ENCODE measurements at regions not wholly inside any gene's neighbourhood (a gene's known extent, or its start where the extent isn't known, plus 50 kb on each side); places are given as distances from the start of the nearest gene placed in this dataset.

DNA sequence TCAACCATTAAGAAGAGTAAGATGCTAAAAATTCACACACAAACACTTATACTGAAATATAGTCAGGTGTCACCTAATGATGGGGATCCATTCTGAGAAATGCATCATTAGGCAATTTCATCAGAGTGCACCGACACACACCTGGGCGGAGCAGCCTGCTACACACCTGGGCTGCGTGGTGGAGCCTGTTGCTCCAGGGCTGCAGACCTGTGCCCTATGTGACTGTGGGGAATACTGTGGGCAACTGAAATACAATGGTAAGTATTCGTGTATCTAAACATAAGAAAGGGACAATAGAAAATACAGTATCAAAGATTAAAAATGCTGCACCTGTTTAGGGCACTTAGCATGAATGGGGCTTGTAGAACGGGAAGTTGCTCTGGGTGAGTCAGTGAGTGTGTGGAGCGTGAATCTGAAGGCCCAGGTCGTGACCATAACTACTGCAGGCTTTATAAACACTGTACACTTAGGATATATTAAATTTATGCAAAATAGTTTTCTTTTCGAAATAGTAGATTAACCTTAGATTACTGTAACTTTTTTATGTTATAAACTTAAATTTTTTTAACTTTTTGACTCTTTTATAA is 124.4 kb upstream of the AFDN start:
- no peak for TF ChIP-seq ZC3H10 (CRISPR knock-in tag; IDR thresholded peaks at IDR 0.05)
- TF ChIP-seq SNAI2 (CRISPR knock-in tag; IDR thresholded peaks at IDR 0.05): no peak
- TF ChIP-seq ZNF565 (CRISPR knock-in tag; conservative IDR thresholded peaks at IDR 0.05; ENCODE audit: low read depth): no peak
- no peak for TF ChIP-seq ZNF70 (CRISPR knock-in tag; IDR thresholded peaks at IDR 0.05)
- TF ChIP-seq CREB5 (CRISPR knock-in tag; IDR thresholded peaks at IDR 0.05; ENCODE audit: low read depth): no peak
- TF ChIP-seq ESRRG (CRISPR knock-in tag; IDR thresholded peaks at IDR 0.05): no peak
- no peak for TF ChIP-seq ZFP30 (CRISPR knock-in tag; IDR thresholded peaks at IDR 0.05)
- TF ChIP-seq PPARA (CRISPR knock-in tag; IDR thresholded peaks at IDR 0.05; ENCODE audit: borderline replicate concordance): no peak
- no peak for TF ChIP-seq TOX (CRISPR knock-in tag; IDR thresholded peaks at IDR 0.05; ENCODE audit: borderline replicate concordance)
- TF ChIP-seq GLIS3 (CRISPR knock-in tag; IDR thresholded peaks at IDR 0.05): no peak
- TF ChIP-seq RARB (CRISPR knock-in tag; IDR thresholded peaks at IDR 0.05): no peak
- ATAC-seq: no peak

DNA sequence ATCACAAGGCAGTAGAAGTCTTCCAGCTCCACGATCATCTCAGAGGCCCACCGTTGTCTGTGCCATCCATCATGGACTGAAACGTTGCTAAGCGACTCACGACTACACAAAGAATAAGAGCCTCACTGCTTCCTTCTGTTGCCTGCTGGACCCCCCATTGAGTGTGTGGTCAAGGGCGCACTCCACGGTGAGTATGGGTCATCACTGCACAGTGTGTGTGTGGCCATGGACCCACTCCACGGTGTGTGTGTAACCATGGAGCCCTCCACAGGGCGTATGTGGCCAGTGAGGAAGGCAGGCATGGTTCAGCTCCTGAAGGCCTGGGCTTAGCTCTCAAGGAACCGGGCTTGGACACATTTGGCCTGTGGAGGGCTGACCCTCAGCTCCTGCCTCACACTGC is 123.4 kb upstream of the AFDN start:
- TF ChIP-seq RARB (CRISPR knock-in tag; IDR thresholded peaks at IDR 0.05): no peak
- TF ChIP-seq, protein P1, sequence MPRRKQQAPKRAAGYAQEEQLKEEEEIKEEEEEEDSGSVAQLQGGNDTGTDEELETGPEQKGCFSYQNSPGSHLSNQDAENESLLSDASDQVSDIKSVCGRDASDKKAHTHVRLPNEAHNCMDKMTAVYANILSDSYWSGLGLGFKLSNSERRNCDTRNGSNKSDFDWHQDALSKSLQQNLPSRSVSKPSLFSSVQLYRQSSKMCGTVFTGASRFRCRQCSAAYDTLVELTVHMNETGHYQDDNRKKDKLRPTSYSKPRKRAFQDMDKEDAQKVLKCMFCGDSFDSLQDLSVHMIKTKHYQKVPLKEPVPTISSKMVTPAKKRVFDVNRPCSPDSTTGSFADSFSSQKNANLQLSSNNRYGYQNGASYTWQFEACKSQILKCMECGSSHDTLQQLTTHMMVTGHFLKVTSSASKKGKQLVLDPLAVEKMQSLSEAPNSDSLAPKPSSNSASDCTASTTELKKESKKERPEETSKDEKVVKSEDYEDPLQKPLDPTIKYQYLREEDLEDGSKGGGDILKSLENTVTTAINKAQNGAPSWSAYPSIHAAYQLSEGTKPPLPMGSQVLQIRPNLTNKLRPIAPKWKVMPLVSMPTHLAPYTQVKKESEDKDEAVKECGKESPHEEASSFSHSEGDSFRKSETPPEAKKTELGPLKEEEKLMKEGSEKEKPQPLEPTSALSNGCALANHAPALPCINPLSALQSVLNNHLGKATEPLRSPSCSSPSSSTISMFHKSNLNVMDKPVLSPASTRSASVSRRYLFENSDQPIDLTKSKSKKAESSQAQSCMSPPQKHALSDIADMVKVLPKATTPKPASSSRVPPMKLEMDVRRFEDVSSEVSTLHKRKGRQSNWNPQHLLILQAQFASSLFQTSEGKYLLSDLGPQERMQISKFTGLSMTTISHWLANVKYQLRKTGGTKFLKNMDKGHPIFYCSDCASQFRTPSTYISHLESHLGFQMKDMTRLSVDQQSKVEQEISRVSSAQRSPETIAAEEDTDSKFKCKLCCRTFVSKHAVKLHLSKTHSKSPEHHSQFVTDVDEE (CRISPR knock-in tag; IDR thresholded peaks at IDR 0.05): no peak
- TF ChIP-seq PPARA (CRISPR knock-in tag; IDR thresholded peaks at IDR 0.05; ENCODE audit: borderline replicate concordance): no peak
- TF ChIP-seq ZFP3 (CRISPR knock-in tag; IDR thresholded peaks at IDR 0.05): no peak
- TF ChIP-seq GLIS3 (CRISPR knock-in tag; IDR thresholded peaks at IDR 0.05): no peak
- no peak for TF ChIP-seq CREB5 (CRISPR knock-in tag; IDR thresholded peaks at IDR 0.05; ENCODE audit: low read depth)
- TF ChIP-seq ZC3H10 (CRISPR knock-in tag; IDR thresholded peaks at IDR 0.05): no peak
- no peak for TF ChIP-seq CSDC2 (CRISPR knock-in tag; IDR thresholded peaks at IDR 0.05)
- no peak for TF ChIP-seq TOX (CRISPR knock-in tag; IDR thresholded peaks at IDR 0.05; ENCODE audit: borderline replicate concordance)
- TF ChIP-seq ARNTL (CRISPR knock-in tag; IDR thresholded peaks at IDR 0.05; ENCODE audit: borderline replicate concordance, low read depth): no peak
- TF ChIP-seq, protein P2, sequence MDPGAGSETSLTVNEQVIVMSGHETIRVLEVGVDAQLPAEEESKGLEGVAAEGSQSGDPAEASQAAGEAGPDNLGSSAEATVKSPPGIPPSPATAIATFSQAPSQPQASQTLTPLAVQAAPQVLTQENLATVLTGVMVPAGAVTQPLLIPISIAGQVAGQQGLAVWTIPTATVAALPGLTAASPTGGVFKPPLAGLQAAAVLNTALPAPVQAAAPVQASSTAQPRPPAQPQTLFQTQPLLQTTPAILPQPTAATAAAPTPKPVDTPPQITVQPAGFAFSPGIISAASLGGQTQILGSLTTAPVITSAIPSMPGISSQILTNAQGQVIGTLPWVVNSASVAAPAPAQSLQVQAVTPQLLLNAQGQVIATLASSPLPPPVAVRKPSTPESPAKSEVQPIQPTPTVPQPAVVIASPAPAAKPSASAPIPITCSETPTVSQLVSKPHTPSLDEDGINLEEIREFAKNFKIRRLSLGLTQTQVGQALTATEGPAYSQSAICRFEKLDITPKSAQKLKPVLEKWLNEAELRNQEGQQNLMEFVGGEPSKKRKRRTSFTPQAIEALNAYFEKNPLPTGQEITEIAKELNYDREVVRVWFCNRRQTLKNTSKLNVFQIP (CRISPR knock-in tag; IDR thresholded peaks at IDR 0.05; ENCODE audit: borderline replicate concordance, low read depth): no peak
- TF ChIP-seq ZFP30 (CRISPR knock-in tag; IDR thresholded peaks at IDR 0.05): no peak
- TF ChIP-seq ZNF565 (CRISPR knock-in tag; conservative IDR thresholded peaks at IDR 0.05; ENCODE audit: low read depth): no peak
- no peak for TF ChIP-seq SNAI2 (CRISPR knock-in tag; IDR thresholded peaks at IDR 0.05)
- TF ChIP-seq TCF4 (CRISPR knock-in tag; IDR thresholded peaks at IDR 0.05; ENCODE audit: borderline replicate concordance): no peak
- TF ChIP-seq ZNF70 (CRISPR knock-in tag; IDR thresholded peaks at IDR 0.05): no peak
- no peak for TF ChIP-seq OSR1 (CRISPR knock-in tag; IDR thresholded peaks at IDR 0.05)
- no peak for TF ChIP-seq PATZ1 (CRISPR knock-in tag; IDR thresholded peaks at IDR 0.05; ENCODE audit: borderline replicate concordance)
- TF ChIP-seq CSRNP3 (CRISPR knock-in tag; IDR thresholded peaks at IDR 0.05): no peak
- ATAC-seq: no peak

Data from SK-N-SH treated with all-trans-retinoic acid at 6 μM for 48 hours (cell line).